ENCODE measurements at regions not wholly inside any gene's neighbourhood (a gene's known extent, or its start where the extent isn't known, plus 50 kb on each side); places are given as distances from the start of the nearest gene placed in this dataset.
"Not testable (repeated sequence)": the region's sequence is repeated elsewhere in the genome, so short reads cannot be mapped to it uniquely, and the experiment has no call there.

GRCh38 chr9:30942852-30943251 is 1441.6 kb upstream of the ACO1 start:
- TF ChIP-seq CTCF (conservative IDR thresholded peaks at IDR 0.05; ENCODE audit: low read length); EZH2phosphoT487 (IDR thresholded peaks at IDR 0.05; ENCODE audit: borderline replicate concordance): not testable (repeated sequence)

Data from Loucy (cell line).